ENCODE measurements at regions not wholly inside any gene's neighbourhood (a gene's known extent, or its start where the extent isn't known, plus 50 kb on each side); places are given as distances from the start of the nearest gene placed in this dataset.

DNA sequence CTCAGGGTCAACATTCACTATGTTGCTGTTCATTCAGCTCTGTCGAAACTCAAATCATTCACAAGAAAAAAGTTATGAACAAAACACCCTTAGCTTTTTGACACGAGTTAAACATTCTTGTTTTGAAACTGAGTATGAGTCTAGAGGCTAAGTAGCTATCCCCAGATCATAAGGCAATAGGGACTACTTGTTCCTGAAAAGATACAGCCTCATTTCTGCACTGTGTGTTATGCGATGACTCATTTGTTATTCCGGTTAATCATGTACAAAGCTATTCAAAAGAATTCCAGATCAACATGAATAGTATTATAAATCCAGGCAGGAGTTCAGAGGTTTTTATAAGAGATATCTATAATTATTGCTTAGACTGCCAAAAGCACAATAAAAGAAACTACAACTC is 908.0 kb downstream of the QKI start:
- TF ChIP-seq TEAD4 (IDR thresholded peaks at IDR 0.05): no peak
- TF ChIP-seq, protein P1, sequence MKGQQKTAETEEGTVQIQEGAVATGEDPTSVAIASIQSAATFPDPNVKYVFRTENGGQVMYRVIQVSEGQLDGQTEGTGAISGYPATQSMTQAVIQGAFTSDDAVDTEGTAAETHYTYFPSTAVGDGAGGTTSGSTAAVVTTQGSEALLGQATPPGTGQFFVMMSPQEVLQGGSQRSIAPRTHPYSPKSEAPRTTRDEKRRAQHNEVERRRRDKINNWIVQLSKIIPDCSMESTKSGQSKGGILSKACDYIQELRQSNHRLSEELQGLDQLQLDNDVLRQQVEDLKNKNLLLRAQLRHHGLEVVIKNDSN (IDR thresholded peaks at IDR 0.05): no peak
- TF ChIP-seq, protein P2, sequence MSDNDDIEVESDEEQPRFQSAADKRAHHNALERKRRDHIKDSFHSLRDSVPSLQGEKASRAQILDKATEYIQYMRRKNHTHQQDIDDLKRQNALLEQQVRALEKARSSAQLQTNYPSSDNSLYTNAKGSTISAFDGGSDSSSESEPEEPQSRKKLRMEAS (IDR thresholded peaks at IDR 0.05): no peak
- no peak for TF ChIP-seq CREB1 (IDR thresholded peaks at IDR 0.05; ENCODE audit: low read depth)
- TF ChIP-seq FOXM1 (IDR thresholded peaks at IDR 0.05; ENCODE audit: borderline replicate concordance, low read depth): no peak
- no peak for TF ChIP-seq RAD21 (IDR thresholded peaks at IDR 0.05; ENCODE audit: low read depth)
- TF ChIP-seq, protein P3, sequence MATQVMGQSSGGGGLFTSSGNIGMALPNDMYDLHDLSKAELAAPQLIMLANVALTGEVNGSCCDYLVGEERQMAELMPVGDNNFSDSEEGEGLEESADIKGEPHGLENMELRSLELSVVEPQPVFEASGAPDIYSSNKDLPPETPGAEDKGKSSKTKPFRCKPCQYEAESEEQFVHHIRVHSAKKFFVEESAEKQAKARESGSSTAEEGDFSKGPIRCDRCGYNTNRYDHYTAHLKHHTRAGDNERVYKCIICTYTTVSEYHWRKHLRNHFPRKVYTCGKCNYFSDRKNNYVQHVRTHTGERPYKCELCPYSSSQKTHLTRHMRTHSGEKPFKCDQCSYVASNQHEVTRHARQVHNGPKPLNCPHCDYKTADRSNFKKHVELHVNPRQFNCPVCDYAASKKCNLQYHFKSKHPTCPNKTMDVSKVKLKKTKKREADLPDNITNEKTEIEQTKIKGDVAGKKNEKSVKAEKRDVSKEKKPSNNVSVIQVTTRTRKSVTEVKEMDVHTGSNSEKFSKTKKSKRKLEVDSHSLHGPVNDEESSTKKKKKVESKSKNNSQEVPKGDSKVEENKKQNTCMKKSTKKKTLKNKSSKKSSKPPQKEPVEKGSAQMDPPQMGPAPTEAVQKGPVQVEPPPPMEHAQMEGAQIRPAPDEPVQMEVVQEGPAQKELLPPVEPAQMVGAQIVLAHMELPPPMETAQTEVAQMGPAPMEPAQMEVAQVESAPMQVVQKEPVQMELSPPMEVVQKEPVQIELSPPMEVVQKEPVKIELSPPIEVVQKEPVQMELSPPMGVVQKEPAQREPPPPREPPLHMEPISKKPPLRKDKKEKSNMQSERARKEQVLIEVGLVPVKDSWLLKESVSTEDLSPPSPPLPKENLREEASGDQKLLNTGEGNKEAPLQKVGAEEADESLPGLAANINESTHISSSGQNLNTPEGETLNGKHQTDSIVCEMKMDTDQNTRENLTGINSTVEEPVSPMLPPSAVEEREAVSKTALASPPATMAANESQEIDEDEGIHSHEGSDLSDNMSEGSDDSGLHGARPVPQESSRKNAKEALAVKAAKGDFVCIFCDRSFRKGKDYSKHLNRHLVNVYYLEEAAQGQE (IDR thresholded peaks at IDR 0.05; ENCODE audit: low read depth): no peak

DNA sequence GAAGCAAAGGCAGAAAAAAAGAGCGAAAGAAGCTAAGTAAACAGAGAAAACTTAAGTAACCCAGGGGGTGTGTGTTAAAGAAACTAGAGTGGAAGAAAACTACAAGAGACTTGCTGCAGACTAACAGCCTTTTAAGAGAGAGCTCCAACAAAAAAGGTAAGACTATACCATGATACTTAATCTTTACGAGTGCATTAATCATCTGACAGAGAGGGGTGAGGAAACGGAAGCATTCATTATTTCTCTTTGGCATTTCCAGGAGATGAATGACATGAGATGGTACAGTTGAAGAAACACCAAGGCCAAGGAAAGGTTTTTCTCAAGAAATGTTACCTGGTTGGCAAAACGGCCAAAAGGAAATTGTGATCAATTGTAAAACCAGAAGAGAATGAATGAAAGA is 906.8 kb downstream of the QKI start:
- TF ChIP-seq ZBTB7A (IDR thresholded peaks at IDR 0.05; ENCODE audit: low read depth) (no peak), TAF1 (IDR thresholded peaks at IDR 0.05; ENCODE audit: low read depth) (no peak), TEAD4 (IDR thresholded peaks at IDR 0.05) (no peak), CREB1 (IDR thresholded peaks at IDR 0.05; ENCODE audit: low read depth) (no peak), FOXM1 (IDR thresholded peaks at IDR 0.05; ENCODE audit: borderline replicate concordance, low read depth) (no peak), TCF12 (IDR thresholded peaks at IDR 0.05; ENCODE audit: low read depth) (no peak)
- TF ChIP-seq, protein P3 (IDR thresholded peaks at IDR 0.05; ENCODE audit: low read depth): no peak
- TF ChIP-seq, protein P1 (IDR thresholded peaks at IDR 0.05): no peak

DNA sequence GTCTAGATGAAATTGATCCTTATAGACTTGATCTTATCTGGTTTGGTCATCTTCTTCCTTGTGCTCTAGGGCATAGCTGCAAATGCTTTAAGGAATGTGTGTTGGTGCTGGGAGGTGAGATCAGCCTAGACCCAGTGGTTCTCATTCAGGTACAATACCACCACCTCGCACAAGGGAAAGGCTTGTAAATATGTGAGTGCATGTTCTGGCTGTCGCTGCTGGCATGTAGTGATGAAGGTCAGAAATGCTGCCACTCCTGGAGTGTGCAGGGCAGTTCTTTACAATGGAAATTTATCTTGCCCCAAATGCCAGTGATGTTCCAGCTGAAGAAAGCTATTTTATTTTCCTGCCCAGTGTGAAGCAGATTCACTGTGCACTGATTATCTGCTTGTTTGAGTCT is 900.9 kb downstream of the QKI start:
- TF ChIP-seq ZBTB7A (IDR thresholded peaks at IDR 0.05; ENCODE audit: low read depth) (no peak), CREB1 (IDR thresholded peaks at IDR 0.05; ENCODE audit: low read depth) (no peak), TAF1 (IDR thresholded peaks at IDR 0.05; ENCODE audit: low read depth) (no peak), TEAD4 (IDR thresholded peaks at IDR 0.05) (no peak), YY1 (IDR thresholded peaks at IDR 0.05; ENCODE audit: low read depth) (no peak), FOXM1 (IDR thresholded peaks at IDR 0.05; ENCODE audit: borderline replicate concordance, low read depth) (no peak), TCF12 (IDR thresholded peaks at IDR 0.05; ENCODE audit: low read depth) (no peak), NFIC (IDR thresholded peaks at IDR 0.05) (no peak), CEBPB (IDR thresholded peaks at IDR 0.05) (no peak), EP300 (IDR thresholded peaks at IDR 0.05; ENCODE audit: borderline replicate concordance) (no peak)
- TF ChIP-seq, protein P2 (IDR thresholded peaks at IDR 0.05): no peak
- TF ChIP-seq, protein P3 (IDR thresholded peaks at IDR 0.05; ENCODE audit: low read depth): no peak

DNA sequence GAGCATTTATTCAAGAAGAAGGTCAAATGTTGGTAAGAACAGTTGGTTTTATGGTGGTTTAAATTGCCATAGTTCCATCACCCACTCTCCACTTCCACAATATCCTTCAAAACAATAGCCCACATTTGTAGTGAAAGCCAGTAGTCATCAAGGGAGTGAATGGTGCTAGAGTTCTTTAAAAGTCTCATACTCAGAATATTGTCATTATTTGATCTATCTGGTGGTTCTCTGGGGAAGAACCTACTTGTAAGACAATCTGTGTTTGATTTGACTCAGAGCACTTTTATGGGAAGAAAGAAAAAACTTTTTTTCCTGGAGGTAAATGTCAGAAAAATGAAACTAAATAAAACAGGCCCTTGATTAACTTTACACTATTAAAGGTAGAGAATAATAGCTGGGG is 893.8 kb downstream of the QKI start:
- TF ChIP-seq, protein P3 (IDR thresholded peaks at IDR 0.05; ENCODE audit: low read depth): no peak
- TF ChIP-seq ZBTB7A (IDR thresholded peaks at IDR 0.05; ENCODE audit: low read depth) (no peak), EP300 (IDR thresholded peaks at IDR 0.05; ENCODE audit: borderline replicate concordance) (no peak), TCF12 (IDR thresholded peaks at IDR 0.05; ENCODE audit: low read depth) (no peak), YY1 (IDR thresholded peaks at IDR 0.05; ENCODE audit: low read depth) (no peak), FOXM1 (IDR thresholded peaks at IDR 0.05; ENCODE audit: borderline replicate concordance, low read depth) (no peak), CEBPB (IDR thresholded peaks at IDR 0.05) (no peak), TAF1 (IDR thresholded peaks at IDR 0.05; ENCODE audit: low read depth) (no peak)
- TF ChIP-seq, protein P1 (IDR thresholded peaks at IDR 0.05): no peak
